GM12878 (cell line): ENCODE measurements at regions not wholly inside any gene's neighbourhood (a gene's known extent, or its start where the extent isn't known, plus 50 kb on each side); places are given as distances from the start of the nearest gene placed in this dataset.

Experiments
- ATAC-seq: fragments of 200-7000 bp; cut with Tn5 transposase; 3 replicates; pipeline ENCODE4 v1.9.1; 2020; ENCODE audit warnings: mild to moderate bottlenecking, moderate library complexity
- BruUV-seq: library from RNA; stranded (reverse); fragments of 400-500 nt; replicated peaks from 2 replicates; lab custom pipeline; 2021; lab: Mats Ljungman, UMichigan
- CTCF ChIA-PET: fragments of 300-600 bp; sonication (Branson Sonifier 250); formaldehyde crosslinking; extraction: SDS; loops from one replicate; lab custom pipeline; 2021; ENCODE audit warnings: inconsistent platforms; lab: Yijun Ruan, JAX
- POLR2A ChIA-PET: fragments of 350-600 bp; formaldehyde crosslinking; extraction: SDS; loops from one replicate; lab custom pipeline; 2021; ENCODE audit warnings: inconsistent platforms; lab: Charles Lee
- RAD21 ChIA-PET: fragments of 300-600 bp; sonication (Branson Sonifier 250); formaldehyde crosslinking; loops from one replicate; lab custom pipeline; 2023; ENCODE audit warnings: antibody characterized with exemption; ENCODE audit not compliant: unreplicated experiment; lab: Charles Lee
- SMC1A ChIA-PET: fragments of 300-600 bp; sonication (Branson Sonifier 250); formaldehyde crosslinking; loops from one replicate; lab custom pipeline; 2023; ENCODE audit not compliant: unreplicated experiment, uncharacterized antibody; lab: Charles Lee
- DNase-seq: peaks from one replicate; pipeline ENCODE4 v3.0.0-alpha.2; 2011; ENCODE audit warnings: low read depth, low spot score
- FAIRE-seq: peaks from 3 replicates; lab custom pipeline; 2011; peaks lifted over from hg19 to GRCh38; lab: Jason Lieb, UNC
- H2AFZ ChIP-seq: 2 replicates; pipeline ENCODE4 v1.6.0; 2011; ENCODE audit warnings: low read depth, low read length, control low read depth; ENCODE audit not compliant: control insufficient read depth
- H3K27ac ChIP-seq: 2 replicates; pipeline ENCODE4 v1.5.1; 2011; ENCODE audit warnings: control low read depth; ENCODE audit not compliant: control insufficient read depth, insufficient read depth
- H3K27me3 ChIP-seq, 2 experiments: replicated peaks in 1 of 2; 2 replicates each; pipeline versions ENCODE4 v1.6.0 to v1.6.1; 2011; ENCODE audit warnings: low read length in 1 of 2; ENCODE audit not compliant: control insufficient read depth in 2 of 2, insufficient read depth in 2 of 2
- H3K36me3 ChIP-seq, 2 experiments: 2 replicates each; pipeline ENCODE4 v1.5.1; 2011; ENCODE audit warnings: low read length in 1 of 2; ENCODE audit not compliant: control insufficient read depth in 2 of 2, insufficient read depth in 2 of 2
- H3K4me1 ChIP-seq: 2 replicates; pipeline ENCODE4 v1.6.1; 2011; ENCODE audit warnings: mild to moderate bottlenecking, low read length, moderate library complexity, mixed read lengths; ENCODE audit not compliant: control insufficient read depth, insufficient read depth
- H3K4me2 ChIP-seq: 2 replicates; pipeline ENCODE4 v1.6.0; 2011; ENCODE audit warnings: control low read depth; ENCODE audit not compliant: control insufficient read depth, insufficient read depth
- H3K4me3 ChIP-seq: fragments of 200-600 bp; sonication (generic); 2 replicates; pipeline ENCODE4 v1.5.1; 2016
- H3K79me2 ChIP-seq: 2 replicates; pipeline ENCODE4 v1.6.0; 2011; ENCODE audit warnings: low read length; ENCODE audit not compliant: control insufficient read depth, insufficient read depth
- H3K9ac ChIP-seq: 2 replicates; pipeline ENCODE4 v1.8.0; 2011; ENCODE audit warnings: low read length, control low read depth, mixed read lengths; ENCODE audit not compliant: control insufficient read depth, insufficient read depth
- H3K9me3 ChIP-seq: replicated peaks from 3 replicates; pipeline ENCODE4 v1.5.1; 2011; ENCODE audit warnings: mild to moderate bottlenecking, low read length; ENCODE audit not compliant: control insufficient read depth, insufficient read depth
- H4K20me1 ChIP-seq: 2 replicates; pipeline ENCODE4 v1.6.0; 2011; ENCODE audit not compliant: control insufficient read depth, insufficient read depth
- BMI1 ChIP-seq: fragments of 450-650 bp; IDR thresholded peaks from 2 replicates; pipeline ENCODE4 v1.6.1; 2016; ENCODE audit warnings: mild to moderate bottlenecking, moderate library complexity, borderline replicate concordance
- CEBPB ChIP-seq, 2 experiments: fragments of 150-350 bp in 1 of 2; IDR thresholded peaks; 2 replicates each; pipeline ENCODE4 v1.6.1; 2012 to 2014; ENCODE audit warnings: low read depth in 2 of 2, low read length in 2 of 2, borderline replicate concordance in 1 of 2, inconsistent platforms in 1 of 2
- EED ChIP-seq: sonication (generic); IDR thresholded peaks from 2 replicates; pipeline ENCODE4 v1.6.1; 2016; ENCODE audit warnings: antibody characterized with exemption, low read depth
- HDGF ChIP-seq: fragments of 450-650 bp; IDR thresholded peaks from 2 replicates; pipeline ENCODE4 v1.6.1; 2016; ENCODE audit warnings: antibody characterized with exemption
- KAT2A ChIP-seq: conservative IDR thresholded peaks from 2 replicates; pipeline ENCODE4 v1.6.1; 2011; ENCODE audit warnings: low read depth, low read length; ENCODE audit not compliant: control insufficient read depth
- MTA2 ChIP-seq: fragments of 450-650 bp; IDR thresholded peaks from 2 replicates; pipeline ENCODE4 v1.6.1; 2016; ENCODE audit warnings: low read depth, mild to moderate bottlenecking, moderate library complexity
- MYB ChIP-seq: fragments of 150-350 bp; IDR thresholded peaks from 2 replicates; pipeline ENCODE4 v1.6.1; 2014; ENCODE audit warnings: mild to moderate bottlenecking, low read depth, low read length, borderline replicate concordance
- NBN ChIP-seq: fragments of 450-650 bp; IDR thresholded peaks from 2 replicates; pipeline ENCODE4 v1.6.1; 2016
- NR2F1 ChIP-seq: fragments of 450-650 bp; conservative IDR thresholded peaks from 2 replicates; pipeline ENCODE4 v1.6.1; 2017; ENCODE audit warnings: mild to moderate bottlenecking
- NRF1 ChIP-seq: conservative IDR thresholded peaks from 2 replicates; pipeline ENCODE4 v1.6.1; 2011; ENCODE audit warnings: mild to moderate bottlenecking, low read depth, low read length, improper control_type of control experiment
- RELB ChIP-seq: fragments of 450-650 bp; IDR thresholded peaks from 2 replicates; pipeline ENCODE4 v1.6.1; 2017; ENCODE audit warnings: low read depth, mild to moderate bottlenecking, moderate library complexity
- RFX5 ChIP-seq: IDR thresholded peaks from 2 replicates; pipeline ENCODE4 v1.6.1; 2011; ENCODE audit warnings: low read depth, low read length, improper control_type of control experiment
- STAT3 ChIP-seq: IDR thresholded peaks from 2 replicates; pipeline ENCODE4 v1.6.1; 2011; ENCODE audit warnings: low read depth, low read length, improper control_type of control experiment
- SUPT20H ChIP-seq: IDR thresholded peaks from 2 replicates; pipeline ENCODE4 v1.6.1; 2011; ENCODE audit warnings: low read depth, mild to moderate bottlenecking, low read length, moderate library complexity, borderline replicate concordance; ENCODE audit not compliant: control insufficient read depth
- TCF3 ChIP-seq: IDR thresholded peaks from 2 replicates; pipeline ENCODE4 v1.6.1; 2012; ENCODE audit warnings: low read depth, mild to moderate bottlenecking, low read length, borderline replicate concordance; ENCODE audit not compliant: insufficient read depth
- TCF7 ChIP-seq: IDR thresholded peaks from 2 replicates; pipeline ENCODE4 v1.6.1; 2014; ENCODE audit warnings: antibody characterized with exemption, borderline replicate concordance
- YBX1 ChIP-seq: fragments of 450-650 bp; IDR thresholded peaks from 2 replicates; pipeline ENCODE4 v1.6.1; 2016; ENCODE audit warnings: antibody characterized with exemption
- WGBS: methylation state at CpG from one replicate; pipeline ENCODE4 v1.1.6; 2016; ENCODE audit warnings: low lambda C conversion rate; ENCODE audit not compliant: insufficient replicate concordance, insufficient coverage; ENCODE audit errors: missing lambda C conversion rate; 5-methylcytosine and 5-hydroxymethylcytosine counted together
- in situ Hi-C: fragments of 300-500 bp; cut with MboI; formaldehyde crosslinking; loops from 9 replicates; pipeline ENCODE4 v1.14.3; 2018; ENCODE audit warnings: mixed read lengths
- intact Hi-C: fragments of 100-400 bp; cut with micrococcal nuclease; formaldehyde crosslinking; loops from one replicate; pipeline ENCODE4 v1.14.2; 2022; ENCODE audit not compliant: unreplicated experiment

GRCh38 chr3:39748002-39748401, 61.4 kb upstream of the MYRIP start:
- Histone ChIP-seq H3K27me3 (no peaks in the 10 kb centered on the region), H4K20me1 (no peaks in the 10 kb centered on the region), H3K4me2 (no peak overlapping the region), H3K27ac (no peak overlapping the region), H3K9ac (no peak overlapping the region), H3K9me3 (no peaks in the 10 kb centered on the region), H3K79me2 (no peaks in the 10 kb centered on the region), H3K36me3 (no peaks in the 10 kb centered on the region), H2AFZ (no peak overlapping the region), H3K4me1 (no peaks in the 10 kb centered on the region), H3K4me3 (no peak overlapping the region)
- BruUV-seq = no TSS peak
- TF ChIP-seq MYB (no peak), STAT3 (no peak), TCF3 (no peak), NBN (no peak), YBX1 (no peak), NRF1 (no peak), HDGF (no peak), EED (no peak)
- 0% methylated on average over 1 of the region's 1 CpG for WGBS
- intact Hi-C loops = no loop called here
- FAIRE-seq (no peak), ATAC-seq (no peak), DNase-seq (no peak)
- ChIA-PET POLR2A (no interaction called here), RAD21 (no interaction called here), CTCF (no interaction called here), SMC1A (interaction anchor here (0.8 to 1.1 kb wide), 2 partner anchors 10 to 11 kb away, joined by 3 to 4 read pairs; no protein-coding TSS in a partner anchor)
- in situ Hi-C loops = no loop called here

DNA sequence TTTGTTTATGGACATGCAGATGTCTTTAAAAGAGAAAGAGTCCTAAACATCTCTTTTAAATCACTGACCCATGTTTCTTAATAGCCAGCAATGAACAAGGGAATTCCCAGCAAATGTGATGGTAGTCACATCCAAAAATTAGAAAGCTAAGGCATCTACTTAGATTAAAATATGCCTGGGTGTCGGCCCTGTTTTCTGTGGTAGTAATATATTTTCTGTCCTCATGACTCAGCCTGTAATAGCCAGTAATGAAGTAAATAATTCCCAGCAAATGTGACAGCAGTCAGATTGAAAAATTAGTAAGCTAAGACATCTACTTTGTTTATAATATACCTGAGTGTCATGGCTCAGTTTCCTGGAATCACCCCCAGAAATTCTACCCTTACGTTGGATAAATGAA, 60.6 kb upstream of the MYRIP start:
- no peak overlapping the region for H3K9ac ChIP-seq
- ChIA-PET RAD21 (no interaction called here), CTCF (interaction anchor here (1.0 to 1.3 kb wide), 2 partner anchors 21 to 35 kb away, joined by 3 read pairs; no protein-coding TSS in a partner anchor), SMC1A (no interaction called here), POLR2A (no interaction called here)
- H3K27ac ChIP-seq = no peak overlapping the region
- H3K9me3 ChIP-seq = no peaks in the 10 kb centered on the region
- no peaks in the 10 kb centered on the region for H3K4me1 ChIP-seq
- no peaks in the 10 kb centered on the region for H4K20me1 ChIP-seq
- no peak overlapping the region for H3K4me2 ChIP-seq
- intact Hi-C loops = no loop called here
- BruUV-seq = no TSS peak
- FAIRE-seq = no peak
- DNase-seq = no peak
- no peak overlapping the region for H3K4me3 ChIP-seq
- ATAC-seq = no peak
- H2AFZ ChIP-seq = no peak overlapping the region
- no peaks in the 10 kb centered on the region for H3K36me3 ChIP-seq
- in situ Hi-C loops = no loop called here
- no peaks in the 10 kb centered on the region for H3K27me3 ChIP-seq
- WGBS = 2% methylated on average over 2 of the region's 2 CpGs
- no peaks in the 10 kb centered on the region for H3K79me2 ChIP-seq
- TF ChIP-seq SUPT20H (no peak), BMI1 (no peak), MTA2 (no peak), RELB (no peak), STAT3 (no peak), RFX5 (no peak), CEBPB (IDR thresholded peaks at IDR 0.05; ENCODE audit: borderline replicate concordance in 1 of 2, low read depth in 2 of 2, low read length in 2 of 2) (no peak), NR2F1 (no peak), KAT2A (no peak), TCF7 (no peak)
